ENCODE measurements at regions not wholly inside any gene's neighbourhood (a gene's known extent, or its start where the extent isn't known, plus 50 kb on each side); places are given as distances from the start of the nearest gene placed in this dataset.

- Histone ChIP-seq H3K4me1 (peaks cover 3 to 17% (median 11%) of the 10 kb centered on the region in 4 donors), H3K9me3 (no peaks in the 10 kb centered on the region), H3K27ac (no peak overlapping the region), H3K27me3 (no peaks in the 10 kb centered on the region), H3K36me3 (no peaks in the 10 kb centered on the region), H3K4me3 (no peak overlapping the region)
- WGBS, 2 donors = 83 to 91% methylated on average over 2 of the region's 2 CpGs
- ATAC-seq (ENCODE audit: low FRiP score in 2 of 2) (no peak), DNase-seq (no peak)
- TF ChIP-seq POLR2AphosphoS5 (IDR thresholded peaks at IDR 0.05) (no peak), POLR2A (IDR thresholded peaks at IDR 0.05) (no peak), CTCF (IDR thresholded peaks at IDR 0.05) (no peak), EP300 (IDR thresholded peaks at IDR 0.05) (no peak)
Measured at GRCh38 chr10:78260680-78261079, 227.0 kb downstream of the RPS24 start.

GRCh38 chr10:78261291-78261690 lies 227.6 kb downstream of the RPS24 start:
- 77 to 82% methylated on average over 4 of the region's 4 CpGs for WGBS, 2 donors
- H3K9me3 ChIP-seq = no peaks in the 10 kb centered on the region
- no peak for DNase-seq
- H3K27ac ChIP-seq = no peak overlapping the region
- no peak for ATAC-seq (ENCODE audit: low FRiP score in 2 of 2)
- no peak overlapping the region for H3K4me3 ChIP-seq
- H3K27me3 ChIP-seq = no peaks in the 10 kb centered on the region
- H3K36me3 ChIP-seq = no peaks in the 10 kb centered on the region
- TF ChIP-seq POLR2A (IDR thresholded peaks at IDR 0.05) (no peak), POLR2AphosphoS5 (IDR thresholded peaks at IDR 0.05) (no peak), EP300 (IDR thresholded peaks at IDR 0.05) (no peak), CTCF (IDR thresholded peaks at IDR 0.05) (no peak)
- peaks cover 0 to 11% (median 5%) of the 10 kb centered on the region in 4 donors for H3K4me1 ChIP-seq

- Histone ChIP-seq H3K4me3 (no peak overlapping the region), H3K9me3 (no peaks in the 10 kb centered on the region), H3K4me1 (peaks cover 0 to 7% (median 3%) of the 10 kb centered on the region in 4 donors), H3K27ac (no peak overlapping the region), H3K36me3 (no peaks in the 10 kb centered on the region), H3K27me3 (no peaks in the 10 kb centered on the region)
- TF ChIP-seq CTCF (IDR thresholded peaks at IDR 0.05) (no peak), EP300 (IDR thresholded peaks at IDR 0.05) (no peak), POLR2A (IDR thresholded peaks at IDR 0.05) (no peak), POLR2AphosphoS5 (IDR thresholded peaks at IDR 0.05) (no peak)
- WGBS, 2 donors = 89 to 92% methylated on average over 6 to 8 of the region's 8 CpGs
- ATAC-seq (ENCODE audit: low FRiP score in 2 of 2) = no peak
- no peak for DNase-seq
Measured at GRCh38 chr10:78262860-78263259, 229.2 kb downstream of the RPS24 start.

- peaks cover 0 to 7% (median 3%) of the 10 kb centered on the region in 4 donors for H3K4me1 ChIP-seq
- ATAC-seq (ENCODE audit: low FRiP score in 2 of 2) = peak in 1 of 2 donors; percentile 25
- WGBS, 2 donors = 93 to 97% methylated on average over 5 of the region's 5 CpGs
- H3K9me3 ChIP-seq = no peaks in the 10 kb centered on the region
- TF ChIP-seq POLR2AphosphoS5 (IDR thresholded peaks at IDR 0.05) (no peak), POLR2A (IDR thresholded peaks at IDR 0.05) (no peak), EP300 (IDR thresholded peaks at IDR 0.05) (no peak), CTCF (IDR thresholded peaks at IDR 0.05) (no peak)
- no peak for DNase-seq
- H3K36me3 ChIP-seq = no peaks in the 10 kb centered on the region
- H3K4me3 ChIP-seq = no peak overlapping the region
- H3K27ac ChIP-seq = no peak overlapping the region
- no peaks in the 10 kb centered on the region for H3K27me3 ChIP-seq
Measured at GRCh38 chr10:78263521-78263988, 229.9 kb downstream of the RPS24 start.

- DNase-seq (no peak), ATAC-seq (ENCODE audit: low FRiP score in 2 of 2) (no peak)
- Histone ChIP-seq H3K4me3 (no peak overlapping the region), H3K4me1 (peaks cover 0 to 7% (median 0%) of the 10 kb centered on the region in 4 donors), H3K36me3 (no peaks in the 10 kb centered on the region), H3K27ac (no peak overlapping the region), H3K9me3 (no peaks in the 10 kb centered on the region), H3K27me3 (no peaks in the 10 kb centered on the region)
- whole genome bisulfite sequencing, 2 donors = 94 to 100% methylated on average over 3 of the region's 3 CpGs
- TF ChIP-seq POLR2A (IDR thresholded peaks at IDR 0.05) (no peak), CTCF (IDR thresholded peaks at IDR 0.05) (no peak), EP300 (IDR thresholded peaks at IDR 0.05) (no peak), POLR2AphosphoS5 (IDR thresholded peaks at IDR 0.05) (no peak)
Measured at GRCh38 chr10:78264361-78264760, 230.7 kb downstream of the RPS24 start.
